DND-41 (cell line): ENCODE measurements at regions not wholly inside any gene's neighbourhood (a gene's known extent, or its start where the extent isn't known, plus 50 kb on each side); places are given as distances from the start of the nearest gene placed in this dataset.
"Not testable (repeated sequence)": the region's sequence is repeated elsewhere in the genome, so short reads cannot be mapped to it uniquely, and the experiment has no call there.

Experiments
- ATAC-seq: fragments of 200-7000 bp; cut with Tn5 transposase; 3 replicates; pipeline ENCODE4 v1.9.1; 2021; ENCODE audit warnings: low read depth; ENCODE audit not compliant: insufficient read depth
- DNase-seq: peaks from one replicate; pipeline ENCODE4 v3.0.0-alpha.2; 2020
- H2AFZ ChIP-seq: 2 replicates; pipeline ENCODE4 v1.6.0; 2012; ENCODE audit warnings: low read depth, low read length
- H3K27ac ChIP-seq: 2 replicates; pipeline ENCODE4 v1.5.1; 2012; ENCODE audit warnings: low read length, inconsistent platforms
- H3K27me3 ChIP-seq: fragments of 200-600 bp; sonication (generic); 2 replicates; pipeline ENCODE4 v1.6.0; 2012; ENCODE audit warnings: low read length, mild to moderate bottlenecking, inconsistent platforms; ENCODE audit not compliant: insufficient read depth, poor library complexity
- H3K36me3 ChIP-seq: 2 replicates; pipeline ENCODE4 v1.5.1; 2012; ENCODE audit warnings: low read length, inconsistent platforms; ENCODE audit not compliant: insufficient read depth
- H3K4me1 ChIP-seq: 2 replicates; pipeline ENCODE4 v1.5.1; 2012; ENCODE audit warnings: mild to moderate bottlenecking, low read length; ENCODE audit not compliant: insufficient read depth
- H3K4me2 ChIP-seq: 2 replicates; pipeline ENCODE4 v1.6.0; 2012; ENCODE audit warnings: mild to moderate bottlenecking, moderate library complexity, low read length, inconsistent platforms; ENCODE audit not compliant: insufficient read depth
- H3K4me3 ChIP-seq, 2 experiments: fragments of 200-600 bp in 1 of 2; shearing (Covaris generic) in 1 of 2; 2 replicates each; pipeline ENCODE4 v1.5.1; 2012 to 2016; ENCODE audit warnings: inconsistent platforms in 2 of 2, low read length in 2 of 2, mild to moderate bottlenecking in 2 of 2, low read depth in 1 of 2, moderate library complexity in 1 of 2
- H3K79me2 ChIP-seq: 2 replicates; pipeline ENCODE4 v1.6.0; 2012; ENCODE audit warnings: low read length, inconsistent platforms; ENCODE audit not compliant: insufficient read depth
- H3K9ac ChIP-seq: 2 replicates; pipeline ENCODE4 v1.6.0; 2012; ENCODE audit warnings: low read depth, mild to moderate bottlenecking, inconsistent platforms, low read length, moderate library complexity
- H3K9me3 ChIP-seq: 2 replicates; pipeline ENCODE4 v1.5.1; 2012; ENCODE audit warnings: low read length, moderate library complexity, mild to moderate bottlenecking, inconsistent platforms; ENCODE audit not compliant: insufficient read depth, severe bottlenecking
- H4K20me1 ChIP-seq: 2 replicates; pipeline ENCODE4 v1.6.0; 2012; ENCODE audit warnings: low read length; ENCODE audit not compliant: insufficient read depth
- CTCF ChIP-seq: IDR thresholded peaks from 2 replicates; pipeline ENCODE4 v1.5.1; 2012; ENCODE audit warnings: borderline replicate concordance, low read length, moderate library complexity, mild to moderate bottlenecking; ENCODE audit not compliant: poor library complexity, severe bottlenecking; ENCODE audit errors: extremely low read depth
- EZH2 ChIP-seq: IDR thresholded peaks from 3 replicates; pipeline ENCODE4 v1.6.1; 2012; ENCODE audit warnings: borderline replicate concordance, low read depth, mild to moderate bottlenecking, moderate library complexity, low read length, inconsistent platforms; ENCODE audit not compliant: severe bottlenecking

GRCh38 chr4:186984105-186984644, 260.5 kb upstream of the FAT1 start:
- Histone ChIP-seq H3K4me3 (no peak overlapping the region), H3K9me3 (peaks cover 2% of the 10 kb centered on the region), H3K36me3 (no peaks in the 10 kb centered on the region), H3K4me2 (no peak overlapping the region), H3K27me3 (no peaks in the 10 kb centered on the region), H3K4me1 (no peaks in the 10 kb centered on the region), H2AFZ (no peak overlapping the region), H3K9ac (no peak overlapping the region), H3K79me2 (no peaks in the 10 kb centered on the region), H3K27ac (no peak overlapping the region), H4K20me1 (no peaks in the 10 kb centered on the region)
- no peak for DNase-seq
- no peak for ATAC-seq
- no peak for TF ChIP-seq CTCF
- no peak for TF ChIP-seq EZH2

GRCh38 chr4:186999686-187000085, 276.0 kb upstream of the FAT1 start:
- H3K36me3 ChIP-seq = no peaks in the 10 kb centered on the region
- TF ChIP-seq EZH2 (no peak), CTCF (no peak)
- no peaks in the 10 kb centered on the region for H3K4me1 ChIP-seq
- no peak overlapping the region for H3K9ac ChIP-seq
- no peak overlapping the region for H3K4me2 ChIP-seq
- H3K9me3 ChIP-seq = no peaks in the 10 kb centered on the region
- H3K27me3 ChIP-seq = no peaks in the 10 kb centered on the region
- ATAC-seq (no peak), DNase-seq (no peak)
- no peaks in the 10 kb centered on the region for H3K79me2 ChIP-seq
- H3K4me3 ChIP-seq = no peak overlapping the region
- no peak overlapping the region for H3K27ac ChIP-seq
- no peak overlapping the region for H2AFZ ChIP-seq
- no peaks in the 10 kb centered on the region for H4K20me1 ChIP-seq

GRCh38 chr4:187000281-187000680, 276.6 kb upstream of the FAT1 start:
- H3K27me3 ChIP-seq = no peaks in the 10 kb centered on the region
- no peak for ATAC-seq
- no peak overlapping the region for H2AFZ ChIP-seq

GRCh38 chr4:187002133-187002532, 278.5 kb upstream of the FAT1 start:
- not testable (repeated sequence) for H3K27me3 ChIP-seq, H3K4me3 ChIP-seq, H3K9me3 ChIP-seq, H3K9ac ChIP-seq, H3K27ac ChIP-seq, H3K4me1 ChIP-seq, H3K36me3 ChIP-seq, ATAC-seq, DNase-seq, H3K4me2 ChIP-seq, H3K79me2 ChIP-seq, H4K20me1 ChIP-seq, H2AFZ ChIP-seq

More at GRCh38 chr4:187000281-187000680, 276.6 kb upstream of the FAT1 start:
- no peaks in the 10 kb centered on the region for H3K36me3 ChIP-seq
- H4K20me1 ChIP-seq = no peaks in the 10 kb centered on the region
- no peak for TF ChIP-seq EZH2
- no peak overlapping the region for H3K9ac ChIP-seq
- H3K27ac ChIP-seq = no peak overlapping the region
- no peaks in the 10 kb centered on the region for H3K79me2 ChIP-seq
- H3K4me1 ChIP-seq = no peaks in the 10 kb centered on the region
- DNase-seq = no peak
- H3K4me2 ChIP-seq = no peak overlapping the region
- H3K9me3 ChIP-seq = no peaks in the 10 kb centered on the region
- no peak overlapping the region for H3K4me3 ChIP-seq
